Stomach smooth muscle (tissue), 2 donors: ENCODE measurements at regions not wholly inside any gene's neighbourhood (a gene's known extent, or its start where the extent isn't known, plus 50 kb on each side); places are given as distances from the start of the nearest gene placed in this dataset.

Source experiments
- H3K27ac ChIP-seq: one replicate; pipeline ENCODE4 v1.7.0; 2013; ENCODE audit warnings: mild to moderate bottlenecking, low read length, inconsistent platforms
- H3K27me3 ChIP-seq, 2 donors: one replicate each; pipeline ENCODE4 v1.7.0; 2013; ENCODE audit warnings: low read length in 2 of 2; ENCODE audit not compliant: insufficient read depth in 2 of 2, control insufficient read depth in 1 of 2
- H3K36me3 ChIP-seq, 2 donors: one replicate each; pipeline ENCODE4 v1.7.0; 2013; ENCODE audit warnings: low read length in 2 of 2; ENCODE audit not compliant: control insufficient read depth in 2 of 2, insufficient read depth in 2 of 2
- H3K4me1 ChIP-seq: one replicate; pipeline ENCODE4 v1.7.0; 2013; ENCODE audit warnings: low read length; ENCODE audit not compliant: control insufficient read depth, insufficient read depth
- H3K4me3 ChIP-seq, 2 donors: one replicate each; pipeline ENCODE4 v1.7.0; 2013; ENCODE audit warnings: low read length in 2 of 2
- H3K9ac ChIP-seq, 2 donors: one replicate each; pipeline ENCODE4 v1.7.0; 2013; ENCODE audit warnings: low read length in 2 of 2, mild to moderate bottlenecking in 1 of 2
- H3K9me3 ChIP-seq, 2 donors: one replicate each; pipeline ENCODE4 v1.7.0; 2013; ENCODE audit warnings: low read length in 2 of 2; ENCODE audit not compliant: control insufficient read depth in 2 of 2
- donor health status: healthy.
- donor health status: Pancreatic carcinoma.

DNA sequence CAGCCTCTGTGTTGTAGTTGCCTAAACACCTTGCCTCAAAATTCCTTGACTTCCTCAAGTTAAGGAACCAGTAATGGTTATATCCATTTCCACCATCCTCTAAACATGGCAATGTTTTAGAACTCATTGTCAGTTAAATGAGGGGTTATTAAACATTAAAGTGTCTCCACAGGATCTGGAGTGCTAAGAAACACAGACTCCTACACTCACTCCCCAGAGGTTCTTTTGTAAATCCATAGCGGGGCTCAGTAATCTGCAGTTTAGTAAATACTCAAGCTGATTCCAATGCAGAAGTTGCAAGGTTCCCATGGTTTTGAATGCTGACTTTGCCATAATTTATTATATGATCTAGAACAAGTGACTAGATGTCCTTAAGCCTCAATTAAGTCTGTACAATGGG lies 245.5 kb downstream of the GPAT3 start:
- H3K4me3 ChIP-seq, result no peak overlapping the region
- H3K27me3 ChIP-seq, result peaks cover 0 to 3% of the 10 kb centered on the region in 2 donors
- H3K4me1 ChIP-seq, result no peaks in the 10 kb centered on the region
- no peak overlapping the region for H3K27ac ChIP-seq
- no peak overlapping the region for H3K9ac ChIP-seq
- H3K9me3 ChIP-seq, result no peaks in the 10 kb centered on the region
- H3K36me3 ChIP-seq, result no peaks in the 10 kb centered on the region

DNA sequence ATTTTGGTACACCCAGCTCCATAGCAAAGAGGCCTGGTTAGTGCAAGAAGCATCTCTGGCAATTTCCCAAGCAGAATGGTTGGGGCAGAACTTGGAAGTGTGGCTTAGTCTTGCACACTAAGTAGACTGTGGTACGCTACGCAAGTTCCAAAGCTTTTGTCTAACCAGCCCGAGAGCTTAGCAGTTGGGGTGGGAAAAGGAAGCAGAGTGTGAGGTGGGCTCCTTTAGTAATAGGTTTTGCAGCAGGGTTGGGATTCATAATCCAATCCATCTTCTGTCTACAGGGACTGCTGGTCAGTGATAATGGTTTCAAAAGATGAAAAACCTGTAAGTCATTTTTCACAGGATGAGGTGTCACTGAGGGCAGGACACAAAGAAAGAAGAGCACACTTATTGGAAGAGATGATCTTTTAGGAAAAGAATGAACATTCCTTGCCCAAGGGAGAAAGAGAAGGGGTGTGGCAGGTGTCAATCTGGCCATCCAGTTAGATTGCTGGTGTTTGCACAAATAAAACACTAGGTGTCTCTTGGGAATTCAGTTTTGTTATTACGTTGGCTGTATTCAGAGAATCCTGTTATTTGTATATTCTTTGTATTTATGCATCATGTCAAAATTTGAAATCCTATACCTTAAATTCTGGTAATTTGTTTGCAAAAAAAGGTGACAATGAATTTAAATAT lies 244.3 kb downstream of the GPAT3 start:
- no peak overlapping the region for H3K27ac ChIP-seq
- no peak overlapping the region for H3K4me3 ChIP-seq
- no peaks in the 10 kb centered on the region for H3K4me1 ChIP-seq
- no peaks in the 10 kb centered on the region for H3K36me3 ChIP-seq
- no peak overlapping the region for H3K9ac ChIP-seq
- H3K27me3 ChIP-seq, result peaks cover 0 to 3% of the 10 kb centered on the region in 2 donors
- no peaks in the 10 kb centered on the region for H3K9me3 ChIP-seq

DNA sequence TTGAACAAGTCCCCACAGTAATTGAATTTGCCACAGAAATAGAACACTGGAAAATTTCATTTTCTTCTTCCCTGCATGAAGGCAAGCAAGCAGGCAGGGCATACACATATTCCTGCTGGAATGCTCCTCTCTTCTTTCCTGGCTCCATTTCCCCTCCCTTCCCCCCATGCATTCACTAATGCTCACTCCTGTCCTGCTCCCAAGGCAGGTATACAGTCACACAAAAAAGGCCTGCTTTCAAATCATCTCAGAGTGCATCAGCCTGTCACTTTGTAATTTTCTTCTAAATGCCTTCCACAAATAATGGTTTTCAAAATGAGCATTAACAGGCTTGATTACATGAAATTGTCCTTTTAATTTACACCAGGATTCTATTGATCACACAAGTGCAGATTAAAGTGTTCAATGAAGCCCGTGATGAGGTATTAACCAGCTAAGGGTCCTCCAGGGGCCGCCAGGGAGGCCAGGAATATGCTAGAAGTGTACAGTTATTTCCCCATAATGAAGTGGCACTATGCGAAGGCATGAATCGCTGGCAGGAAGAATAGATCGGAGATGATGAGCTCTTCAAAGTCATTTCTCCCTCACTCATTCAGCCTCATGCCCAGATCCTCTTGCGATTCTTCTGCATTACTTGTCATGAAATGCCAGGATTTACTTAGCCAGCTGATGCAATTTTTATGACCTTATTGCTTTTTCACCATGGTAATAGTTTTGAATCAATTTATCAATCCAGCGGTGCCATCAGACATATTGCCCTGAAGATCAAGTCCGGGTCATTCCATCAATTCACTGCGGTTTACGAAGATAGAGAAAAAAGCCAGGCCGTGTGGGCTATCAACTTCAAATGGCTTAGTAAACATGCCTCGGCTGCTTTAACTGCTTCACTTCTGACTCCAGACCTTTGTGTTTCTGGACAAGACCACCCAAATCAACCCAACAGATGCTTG lies 243.5 kb downstream of the GPAT3 start:
- Histone ChIP-seq H3K27me3 (peaks cover 0 to 3% of the 10 kb centered on the region in 2 donors), H3K27ac (no peak overlapping the region), H3K9me3 (no peaks in the 10 kb centered on the region), H3K4me3 (no peak overlapping the region), H3K9ac (no peak overlapping the region), H3K4me1 (no peaks in the 10 kb centered on the region), H3K36me3 (no peaks in the 10 kb centered on the region)

DNA sequence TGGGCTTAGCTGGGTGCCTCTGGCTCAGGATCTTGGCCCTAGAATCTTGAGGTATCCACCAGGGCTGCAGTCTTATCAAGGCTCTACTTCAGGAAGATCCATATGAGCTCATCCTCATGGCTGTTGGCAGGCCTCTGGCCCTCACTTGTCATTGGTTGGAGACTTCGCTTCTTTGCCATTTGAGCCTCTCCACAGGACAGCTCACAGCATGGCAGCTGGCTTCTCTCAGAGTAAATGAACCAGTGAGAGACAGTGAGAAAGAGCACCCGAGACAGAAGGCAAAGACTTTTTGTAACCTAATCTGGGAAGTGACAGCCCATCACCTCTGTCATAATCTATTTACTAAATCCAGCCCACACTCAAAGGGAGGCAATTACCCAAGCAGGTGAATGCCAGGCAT lies 236.8 kb downstream of the GPAT3 start:
- Histone ChIP-seq H3K27ac (no peak overlapping the region), H3K9me3 (no peaks in the 10 kb centered on the region), H3K27me3 (no peaks in the 10 kb centered on the region), H3K9ac (no peak overlapping the region), H3K4me1 (no peaks in the 10 kb centered on the region), H3K36me3 (no peaks in the 10 kb centered on the region), H3K4me3 (no peak overlapping the region)

DNA sequence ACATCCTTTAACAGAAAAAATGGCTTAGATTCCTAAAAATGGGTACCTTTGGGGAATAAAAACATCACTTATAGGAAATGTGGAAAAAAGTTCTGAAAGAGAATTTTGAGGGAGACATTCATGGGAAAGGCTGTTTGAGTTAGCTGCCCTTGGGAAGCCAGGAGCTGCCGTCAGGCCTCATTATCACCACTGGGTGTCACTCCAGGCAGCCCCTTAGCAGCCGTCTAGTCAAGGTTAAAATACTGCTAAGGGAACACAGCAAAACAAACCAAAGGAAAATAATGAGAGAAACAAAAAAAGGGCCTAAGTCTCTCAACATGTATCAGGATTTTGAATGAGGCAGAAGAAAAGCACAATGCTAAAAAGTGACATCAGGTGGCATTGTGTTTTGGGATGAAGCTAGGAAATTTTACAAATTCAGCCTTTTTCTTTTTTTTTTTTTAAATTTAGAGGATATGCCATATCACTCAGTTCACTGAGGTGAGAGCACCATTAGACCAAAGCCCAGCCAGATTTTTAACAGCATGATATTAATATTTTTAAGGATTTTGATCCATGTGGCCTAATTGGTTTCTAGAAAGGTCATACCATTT lies 235.3 kb downstream of the GPAT3 start:
- H3K27me3 ChIP-seq, result no peaks in the 10 kb centered on the region
- H3K27ac ChIP-seq, result no peak overlapping the region

DNA sequence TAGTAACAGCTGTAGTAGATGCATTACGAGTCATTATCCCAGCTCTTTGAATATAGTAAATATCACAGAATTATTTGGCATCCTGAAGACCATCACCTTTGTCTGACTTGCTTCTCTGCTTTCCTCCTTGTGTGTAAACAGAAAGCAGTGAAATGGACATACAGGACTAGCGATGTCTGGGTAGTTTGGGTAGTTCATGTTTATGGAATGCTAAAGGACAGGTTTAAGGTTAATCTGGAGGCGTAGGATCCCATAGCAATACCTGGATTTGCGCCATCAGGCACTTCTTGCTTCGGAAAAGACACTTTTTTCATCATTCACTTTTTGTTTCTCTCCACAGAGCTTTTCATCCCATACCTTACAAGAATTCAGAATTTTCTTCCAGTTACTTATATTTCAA lies 232.2 kb downstream of the GPAT3 start:
- Histone ChIP-seq H3K9me3 (no peaks in the 10 kb centered on the region), H3K27ac (no peak overlapping the region), H3K4me3 (no peak overlapping the region), H3K4me1 (no peaks in the 10 kb centered on the region), H3K27me3 (no peaks in the 10 kb centered on the region), H3K36me3 (no peaks in the 10 kb centered on the region), H3K9ac (no peak overlapping the region)

More for the DNA sequence above, 235.3 kb downstream of the GPAT3 start:
- no peaks in the 10 kb centered on the region for H3K9me3 ChIP-seq
- no peaks in the 10 kb centered on the region for H3K4me1 ChIP-seq
- no peaks in the 10 kb centered on the region for H3K36me3 ChIP-seq
- no peak overlapping the region for H3K9ac ChIP-seq
- H3K4me3 ChIP-seq, result no peak overlapping the region

DNA sequence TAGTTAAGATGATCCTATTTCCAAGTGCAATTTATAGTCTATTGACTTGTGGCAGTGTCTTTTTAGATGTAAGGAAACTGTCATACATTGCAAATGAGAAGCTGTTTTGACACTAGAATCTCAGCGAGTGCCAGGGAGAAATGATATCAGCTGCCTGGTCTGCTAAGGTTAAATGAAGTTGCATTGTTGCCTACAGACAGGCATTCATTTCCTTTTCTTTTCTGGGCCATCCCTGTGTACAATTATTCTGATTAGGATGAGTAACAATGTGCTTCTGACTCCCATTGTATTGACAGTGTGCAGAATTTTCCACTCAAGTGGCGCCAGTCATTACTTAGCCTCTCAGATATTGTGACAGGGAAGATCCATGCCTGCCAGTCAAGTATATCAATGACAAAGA lies 231.2 kb downstream of the GPAT3 start:
- Histone ChIP-seq H3K4me3 (no peak overlapping the region), H3K27ac (no peak overlapping the region), H3K36me3 (no peaks in the 10 kb centered on the region), H3K9ac (no peak overlapping the region), H3K9me3 (no peaks in the 10 kb centered on the region), H3K4me1 (no peaks in the 10 kb centered on the region), H3K27me3 (no peaks in the 10 kb centered on the region)

DNA sequence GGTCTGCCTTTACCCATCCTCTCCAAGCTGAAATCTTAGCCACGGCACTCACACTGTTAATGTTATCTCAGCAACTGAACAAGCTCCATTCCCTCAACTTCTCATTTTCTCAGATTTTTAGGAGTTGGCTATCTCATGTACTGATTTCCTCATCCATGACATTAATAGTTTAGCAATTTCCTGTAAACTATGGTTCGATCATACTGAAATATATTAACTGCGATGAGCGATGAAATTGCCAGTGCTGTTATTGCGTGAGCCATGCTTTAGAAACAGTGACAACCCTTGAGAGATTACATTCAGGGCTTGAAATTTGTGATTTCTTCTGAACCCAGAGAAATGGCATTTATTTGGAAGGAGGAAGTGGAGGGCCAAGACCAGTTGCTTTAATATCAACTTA lies 223.7 kb downstream of the GPAT3 start:
- Histone ChIP-seq H3K27ac (no peak overlapping the region), H3K27me3 (no peaks in the 10 kb centered on the region), H3K4me3 (no peak overlapping the region), H3K4me1 (no peaks in the 10 kb centered on the region), H3K36me3 (no peaks in the 10 kb centered on the region), H3K9me3 (peaks cover 0 to 2% of the 10 kb centered on the region in 2 donors), H3K9ac (no peak overlapping the region)

DNA sequence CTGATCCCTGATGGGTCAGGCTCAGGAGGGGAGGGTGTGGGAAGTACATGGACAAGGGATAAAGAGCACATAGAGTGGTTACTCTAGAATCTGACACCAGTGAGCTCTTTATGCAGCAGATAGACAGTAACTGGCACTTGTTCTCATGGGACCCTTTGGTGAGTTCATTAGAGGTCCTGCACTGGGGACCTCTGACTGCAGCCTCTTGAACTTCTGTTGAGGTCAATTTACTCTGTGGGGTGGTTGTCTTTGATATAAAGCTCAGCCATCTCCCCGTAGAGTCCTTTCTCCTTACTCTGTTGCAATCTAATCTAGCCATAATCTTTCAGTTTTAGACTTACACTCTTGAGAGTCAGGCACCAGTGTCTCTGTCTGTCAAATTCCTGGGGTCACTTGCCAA lies 222.4 kb downstream of the GPAT3 start:
- no peaks in the 10 kb centered on the region for H3K36me3 ChIP-seq
- no peak overlapping the region for H3K27ac ChIP-seq
- H3K27me3 ChIP-seq, result no peaks in the 10 kb centered on the region
- no peaks in the 10 kb centered on the region for H3K4me1 ChIP-seq
- H3K4me3 ChIP-seq, result no peak overlapping the region
- H3K9ac ChIP-seq, result no peak overlapping the region
- peaks cover 0 to 2% of the 10 kb centered on the region in 2 donors for H3K9me3 ChIP-seq

DNA sequence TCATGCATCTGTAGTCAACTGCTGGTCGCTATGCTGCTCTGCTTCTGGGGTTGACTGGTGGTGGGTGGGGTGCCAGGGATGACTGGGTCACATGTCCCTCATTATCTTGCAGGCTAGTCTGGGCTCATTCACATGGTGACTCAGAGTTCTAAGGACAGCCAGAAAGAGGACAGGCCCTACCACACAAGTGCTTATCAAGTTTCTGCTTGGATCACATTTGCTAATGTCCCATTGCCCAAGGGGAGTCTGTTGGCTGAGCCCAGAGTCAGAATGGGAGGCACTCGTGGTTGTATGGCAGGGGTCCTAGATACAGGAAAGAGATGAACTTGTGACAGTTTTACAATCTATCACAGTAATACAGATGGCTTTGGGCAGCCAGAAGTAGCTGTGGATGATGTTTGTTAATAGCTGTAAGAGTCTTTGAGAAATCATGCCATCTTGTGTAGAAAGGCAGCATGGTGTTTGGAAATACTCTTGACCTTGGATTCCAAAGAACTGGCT lies 221.3 kb downstream of the GPAT3 start:
- Histone ChIP-seq H3K9ac (no peak overlapping the region), H3K27me3 (no peaks in the 10 kb centered on the region), H3K4me1 (no peaks in the 10 kb centered on the region), H3K27ac (no peak overlapping the region), H3K4me3 (no peak overlapping the region), H3K9me3 (peaks cover 0 to 2% of the 10 kb centered on the region in 2 donors), H3K36me3 (no peaks in the 10 kb centered on the region)
